Epithelial cell of proximal tubule (primary cell): ENCODE measurements at regions not wholly inside any gene's neighbourhood (a gene's known extent, or its start where the extent isn't known, plus 50 kb on each side); places are given as distances from the start of the nearest gene placed in this dataset.

ENCODE experiments used
- DNase-seq: peaks from one replicate; pipeline ENCODE4 v3.0.0-alpha.2; 2011; ENCODE audit warnings: low read depth
- H3K4me3 ChIP-seq: 2 replicates; pipeline ENCODE4 v1.5.1; 2011; ENCODE audit warnings: low read depth, mild to moderate bottlenecking, low read length
- CTCF ChIP-seq: conservative IDR thresholded peaks from 2 replicates; pipeline ENCODE4 v1.5.1; 2012; ENCODE audit warnings: low read depth, mild to moderate bottlenecking, low read length

DNA sequence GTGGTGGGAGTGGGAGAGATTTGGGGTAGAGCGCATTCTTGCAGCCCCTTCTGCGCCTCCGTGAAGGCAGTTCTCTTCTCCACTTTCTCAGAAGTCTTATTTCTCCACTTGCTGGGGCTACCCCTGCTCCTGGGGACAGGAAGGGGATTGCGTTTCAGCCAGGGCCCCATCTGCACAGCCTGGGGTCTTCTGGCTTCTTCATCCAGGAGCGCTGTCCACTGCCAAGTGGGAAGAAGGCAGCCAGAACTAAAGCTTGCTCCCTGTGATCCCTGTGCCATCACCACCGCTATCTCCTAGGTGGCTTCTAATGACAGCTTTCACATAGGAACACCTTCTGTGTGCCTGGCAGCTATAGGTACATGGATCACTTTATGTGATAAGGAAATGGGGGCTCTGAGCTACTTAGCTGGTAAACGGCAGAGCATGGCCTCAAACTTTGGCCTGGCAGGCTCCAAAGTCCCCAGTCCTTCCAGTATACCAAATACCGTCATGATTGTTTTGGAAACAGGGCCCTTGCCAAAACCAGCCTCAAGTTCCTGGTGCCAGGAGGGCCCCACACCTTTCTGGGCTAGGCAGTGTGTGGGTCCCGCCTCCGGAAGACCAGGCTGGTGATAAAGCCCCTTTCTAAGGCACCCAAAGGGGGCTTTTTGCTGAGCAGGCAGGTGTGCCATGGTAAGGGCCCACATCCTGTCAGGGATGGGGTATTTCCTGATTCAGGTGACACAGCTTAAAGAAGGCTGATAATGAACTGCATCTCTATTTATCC lies 60.4 kb upstream of the PAX6 start:
- no peak overlapping the region for H3K4me3 ChIP-seq
- TF ChIP-seq CTCF: no peak
- no peak for DNase-seq

- TF ChIP-seq CTCF: peak; percentile 86
- no peak for DNase-seq
- H3K4me3 ChIP-seq: no peak overlapping the region
Measured at GRCh38 chr11:31870609-31871309, 59.6 kb upstream of the PAX6 start.

DNA sequence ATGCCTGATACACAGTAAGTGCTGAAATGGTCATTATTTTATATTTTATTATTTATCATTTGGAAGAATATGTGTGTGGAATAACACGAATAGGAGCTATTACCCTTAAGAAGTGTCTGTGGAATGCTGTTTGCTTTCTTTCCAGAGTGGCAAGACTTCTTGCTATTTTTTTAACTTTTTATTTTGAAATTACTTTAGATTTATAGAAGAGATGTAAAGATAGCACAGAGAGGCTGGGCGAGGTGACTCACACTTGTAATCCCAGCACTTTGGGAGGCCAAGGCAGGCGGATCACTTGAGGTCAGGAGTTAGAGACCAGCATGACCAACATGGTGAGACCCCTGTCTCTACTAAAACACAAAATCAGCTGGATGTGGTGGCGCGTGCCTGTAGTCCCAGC lies 58.9 kb upstream of the PAX6 start:
- DNase-seq: no peak
- no peak overlapping the region for H3K4me3 ChIP-seq
- TF ChIP-seq CTCF: no peak

GRCh38 chr11:31865606-31866300 lies 54.6 kb upstream of the PAX6 start:
- no peak for DNase-seq
- H3K4me3 ChIP-seq: no peak overlapping the region
- TF ChIP-seq CTCF: no peak

DNA sequence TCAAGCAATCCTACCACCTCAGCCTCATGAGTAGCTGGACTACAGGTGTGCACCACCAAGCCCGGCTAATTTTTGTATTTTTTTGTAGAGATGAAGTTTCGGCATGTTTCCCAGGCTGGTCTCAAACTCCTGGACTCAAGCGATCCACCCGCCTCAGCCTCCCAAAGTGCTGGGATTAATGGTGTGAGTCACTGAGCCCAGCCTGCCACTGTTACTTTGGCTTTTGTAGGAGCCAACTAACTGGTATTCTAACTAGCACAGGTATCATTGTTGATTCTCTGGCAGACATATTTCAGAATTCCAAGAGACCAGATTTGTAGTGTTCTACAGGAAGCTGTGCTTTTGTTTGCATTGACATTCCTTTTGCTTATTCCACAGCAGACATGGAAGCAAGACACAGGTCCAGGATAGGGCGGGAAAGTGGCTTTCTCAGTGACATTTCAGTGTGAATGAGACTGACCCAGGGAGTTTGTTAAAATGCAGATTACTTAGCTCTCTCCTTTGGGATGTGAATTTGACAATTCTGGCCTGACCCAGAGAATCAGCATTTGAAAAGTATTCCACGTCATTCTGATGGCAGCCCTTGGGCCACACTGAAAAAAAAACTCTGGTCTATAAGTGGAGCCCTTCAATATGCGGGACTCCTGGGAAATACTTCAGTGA lies 52.2 kb upstream of the PAX6 start:
- TF ChIP-seq CTCF: no peak
- H3K4me3 ChIP-seq: no peak overlapping the region
- no peak for DNase-seq

- no peak for DNase-seq
- TF ChIP-seq CTCF: no peak
- H3K4me3 ChIP-seq: no peak overlapping the region
Measured at GRCh38 chr11:31861011-31861410, 49.9 kb upstream of the PAX6 start.
